ENCODE measurements at regions not wholly inside any gene's neighbourhood (a gene's known extent, or its start where the extent isn't known, plus 50 kb on each side); places are given as distances from the start of the nearest gene placed in this dataset.
"Not testable (repeated sequence)": the region's sequence is repeated elsewhere in the genome, so short reads cannot be mapped to it uniquely, and the experiment has no call there.

GRCh38 chr5:12573916-12574297, 669.7 kb upstream of the CTNND2 start:
- TF ChIP-seq CTCF (IDR thresholded peaks at IDR 0.05; ENCODE audit: borderline replicate concordance, extremely low read depth, low read length, poor library complexity, severe bottlenecking); EZH2 (IDR thresholded peaks at IDR 0.05; ENCODE audit: borderline replicate concordance, low read depth, low read length, severe bottlenecking): not testable (repeated sequence)
